ENCODE measurements at regions not wholly inside any gene's neighbourhood (a gene's known extent, or its start where the extent isn't known, plus 50 kb on each side); places are given as distances from the start of the nearest gene placed in this dataset.

DNA sequence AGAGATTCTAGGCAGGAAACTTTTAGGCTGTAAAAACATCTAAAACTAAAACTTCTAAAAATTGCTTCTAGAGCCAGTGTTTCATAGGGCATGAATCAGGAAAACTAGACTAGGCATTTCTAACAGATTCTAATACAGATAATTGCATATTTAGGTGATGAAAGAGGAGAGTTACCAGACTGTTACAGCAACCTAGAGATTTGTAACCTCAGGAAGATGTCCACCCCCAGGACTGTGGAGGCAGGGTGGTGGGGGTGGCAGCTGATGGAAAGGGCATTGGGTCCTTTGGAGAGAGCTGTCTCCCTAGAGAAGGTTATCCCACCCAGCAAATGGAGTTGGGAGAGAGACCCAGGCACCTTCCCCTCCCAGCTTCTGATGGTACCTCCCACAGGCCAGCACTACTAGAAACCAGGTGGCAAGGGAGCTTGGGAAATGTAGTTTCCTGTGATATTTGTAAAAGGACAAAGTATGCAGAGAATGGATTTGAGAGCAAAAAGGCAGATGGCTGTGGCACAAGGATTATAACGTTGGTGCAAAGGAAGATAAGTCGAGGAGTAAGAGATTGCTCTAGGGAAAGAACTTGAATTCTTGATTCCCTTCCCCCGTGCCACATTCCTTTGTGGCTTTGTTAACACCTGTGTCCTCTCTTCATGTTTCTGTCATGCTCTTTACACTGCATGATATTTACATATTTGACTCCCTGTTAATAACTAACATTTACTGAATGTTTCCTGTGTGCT is 75.6 kb upstream of the MGAT5 start:
- H3K4me1 Mint-ChIP-seq, result peaks cover 30 to 38% of the 10 kb centered on the region in 2 experiments
- Histone ChIP-seq H3K4me2 (ENCODE audit: insufficient read depth, insufficient read length, low read length) (no peak overlapping the region), H4K20me1 (ENCODE audit: control insufficient read depth, insufficient read depth, insufficient read length) (no peaks in the 10 kb centered on the region), H3K23ac (ENCODE audit: insufficient read length, low read depth, low read length) (no peak overlapping the region), H3K27me3 (ENCODE audit: insufficient read depth, low read length) (no peaks in the 10 kb centered on the region), H3K9ac (ENCODE audit: extremely low read depth, insufficient read length, low read length) (no peak overlapping the region), H4K91ac (ENCODE audit: insufficient read length, low read depth, low read length) (no peak overlapping the region), H3K27ac (ENCODE audit: insufficient read length, low read depth, low read length) (no peak overlapping the region), H2BK120ac (ENCODE audit: low read depth, low read length, poor library complexity, severe bottlenecking) (no peak overlapping the region), H4K5ac (ENCODE audit: insufficient read length, low read depth, low read length) (no peak overlapping the region), H3K14ac (ENCODE audit: insufficient read depth, low read length) (no peak overlapping the region), H2AFZ (ENCODE audit: low read length) (no peak overlapping the region), H3K9me3 (ENCODE audit: control insufficient read depth, low read depth, low read length) (no peaks in the 10 kb centered on the region), H3K56ac (ENCODE audit: insufficient read length, low read depth, low read length) (no peak overlapping the region), H2BK15ac (ENCODE audit: low read depth, low read length) (no peak overlapping the region), H3K18ac (ENCODE audit: insufficient read length, low read depth, low read length) (no peak overlapping the region), H2BK5ac (ENCODE audit: insufficient read length, low read length) (no peak overlapping the region), H3K4ac (ENCODE audit: low read depth, low read length) (no peak overlapping the region), H2BK20ac (ENCODE audit: low read depth, low read length, poor library complexity, severe bottlenecking) (no peak overlapping the region), H3K23me2 (ENCODE audit: insufficient read length, low read depth, low read length, poor library complexity, severe bottlenecking) (no peaks in the 10 kb centered on the region), H4K8ac (replicated peaks; ENCODE audit: insufficient read length, low read depth, low read length) (no peak overlapping the region), H2AK5ac (ENCODE audit: insufficient read length, low read length) (no peak overlapping the region), H3K4me1 (ENCODE audit: insufficient read depth, low read length) (peaks cover 8% of the 10 kb centered on the region; the same call in 1 of the 2 replicates), H3K79me2 (ENCODE audit: insufficient read depth, low read length) (no peaks in the 10 kb centered on the region; the same call in 1 of the 2 replicates), H3T11ph (ENCODE audit: low read length) (no peak overlapping the region), H3K79me1 (ENCODE audit: insufficient read depth, low read depth, low read length, poor library complexity, severe bottlenecking) (peaks cover 3% of the 10 kb centered on the region), H2BK12ac (ENCODE audit: insufficient read length, low read depth, low read length) (no peak overlapping the region)
- TF ChIP-seq, protein P1, sequence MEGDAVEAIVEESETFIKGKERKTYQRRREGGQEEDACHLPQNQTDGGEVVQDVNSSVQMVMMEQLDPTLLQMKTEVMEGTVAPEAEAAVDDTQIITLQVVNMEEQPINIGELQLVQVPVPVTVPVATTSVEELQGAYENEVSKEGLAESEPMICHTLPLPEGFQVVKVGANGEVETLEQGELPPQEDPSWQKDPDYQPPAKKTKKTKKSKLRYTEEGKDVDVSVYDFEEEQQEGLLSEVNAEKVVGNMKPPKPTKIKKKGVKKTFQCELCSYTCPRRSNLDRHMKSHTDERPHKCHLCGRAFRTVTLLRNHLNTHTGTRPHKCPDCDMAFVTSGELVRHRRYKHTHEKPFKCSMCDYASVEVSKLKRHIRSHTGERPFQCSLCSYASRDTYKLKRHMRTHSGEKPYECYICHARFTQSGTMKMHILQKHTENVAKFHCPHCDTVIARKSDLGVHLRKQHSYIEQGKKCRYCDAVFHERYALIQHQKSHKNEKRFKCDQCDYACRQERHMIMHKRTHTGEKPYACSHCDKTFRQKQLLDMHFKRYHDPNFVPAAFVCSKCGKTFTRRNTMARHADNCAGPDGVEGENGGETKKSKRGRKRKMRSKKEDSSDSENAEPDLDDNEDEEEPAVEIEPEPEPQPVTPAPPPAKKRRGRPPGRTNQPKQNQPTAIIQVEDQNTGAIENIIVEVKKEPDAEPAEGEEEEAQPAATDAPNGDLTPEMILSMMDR (conservative IDR thresholded peaks at IDR 0.05), result no peak
- H3K9me3 Mint-ChIP-seq, result no peaks in the 10 kb centered on the region
- peak overlapping the region in 1 of 3 experiments; percentile 5; a peak in 2 of 7 replicates for H3K27ac Mint-ChIP-seq
- no peak overlapping the region for H3K4me3 Mint-ChIP-seq
- no peaks in the 10 kb centered on the region for H3K27me3 Mint-ChIP-seq (ENCODE audit: low read depth)
- no CpG with 5 or more reads among the region's 3 CpGs for WGBS (ENCODE audit: extremely low coverage, insufficient read length, low lambda C conversion rate)
- peaks cover 0 to 6% (median 0%) of the 10 kb centered on the region in 3 experiments; a peak in 1 of 7 replicates for H3K36me3 Mint-ChIP-seq (ENCODE audit: insufficient read depth in 1 of 3, low read depth in 3 of 3)
- DNase-seq, result no peak
